Stimulated activated CD4-positive, alpha-beta T cell treated with anti-CD3 and anti-CD28 coated beads, TNF-alpha, amount 100 ng/mL, for 48 hours (primary cell): ENCODE measurements at regions not wholly inside any gene's neighbourhood (a gene's known extent, or its start where the extent isn't known, plus 50 kb on each side); places are given as distances from the start of the nearest gene placed in this dataset.
A peak's percentile ranks its signal among the peaks of the same experiment; 100 is the strongest.

Source experiments
- DNase-seq, 3 donors: peaks; one replicate each; pipeline ENCODE4 v3.0.0-alpha.2; 2020; ENCODE audit warnings: low read depth in 3 of 3

GRCh38 chr17:5819921-5820685, 235.8 kb upstream of the NLRP1 start:
- no peak for DNase-seq

GRCh38 chr17:5820721-5821456, 236.6 kb upstream of the NLRP1 start:
- peak in 1 of 3 donors; percentile 11 for DNase-seq

- no peak for DNase-seq
Observed at GRCh38 chr17:5821803-5822202, 237.5 kb upstream of the NLRP1 start.

GRCh38 chr17:5822281-5823060, 238.2 kb upstream of the NLRP1 start:
- DNase-seq: no peak

- DNase-seq: no peak
Observed at GRCh38 chr17:5823219-5823618, 238.9 kb upstream of the NLRP1 start.

- no peak for DNase-seq
Observed at GRCh38 chr17:5825717-5826330, 241.5 kb upstream of the NLRP1 start.

- DNase-seq: no peak
Observed at GRCh38 chr17:5826384-5826783, 242.1 kb upstream of the NLRP1 start.

GRCh38 chr17:5830921-5831320, 239.3 kb upstream of the WSCD1 start:
- no peak for DNase-seq

- no peak for DNase-seq
Observed at GRCh38 chr17:5832886-5833285, 237.3 kb upstream of the WSCD1 start.

- DNase-seq: no peak
Observed at GRCh38 chr17:5837055-5837491, 233.1 kb upstream of the WSCD1 start.

GRCh38 chr17:5838661-5839300, 231.4 kb upstream of the WSCD1 start:
- DNase-seq: no peak

GRCh38 chr17:5840811-5841446, 229.2 kb upstream of the WSCD1 start:
- no peak for DNase-seq

- no peak for DNase-seq
Observed at GRCh38 chr17:5841862-5842261, 228.3 kb upstream of the WSCD1 start.

GRCh38 chr17:5843366-5844026, 226.7 kb upstream of the WSCD1 start:
- DNase-seq: no peak

- no peak for DNase-seq
Observed at GRCh38 chr17:5846001-5846400, 224.2 kb upstream of the WSCD1 start.

GRCh38 chr17:5854871-5855554, 215.2 kb upstream of the WSCD1 start:
- DNase-seq: no peak

- no peak for DNase-seq
Observed at GRCh38 chr17:5861246-5861645, 208.9 kb upstream of the WSCD1 start.

GRCh38 chr17:5861854-5862253, 208.3 kb upstream of the WSCD1 start:
- no peak for DNase-seq

GRCh38 chr17:5862395-5862794, 207.8 kb upstream of the WSCD1 start:
- no peak for DNase-seq
